ENCODE measurements at regions not wholly inside any gene's neighbourhood (a gene's known extent, or its start where the extent isn't known, plus 50 kb on each side); places are given as distances from the start of the nearest gene placed in this dataset.
"Not testable (repeated sequence)": the region's sequence is repeated elsewhere in the genome, so short reads cannot be mapped to it uniquely, and the experiment has no call there.

DNA sequence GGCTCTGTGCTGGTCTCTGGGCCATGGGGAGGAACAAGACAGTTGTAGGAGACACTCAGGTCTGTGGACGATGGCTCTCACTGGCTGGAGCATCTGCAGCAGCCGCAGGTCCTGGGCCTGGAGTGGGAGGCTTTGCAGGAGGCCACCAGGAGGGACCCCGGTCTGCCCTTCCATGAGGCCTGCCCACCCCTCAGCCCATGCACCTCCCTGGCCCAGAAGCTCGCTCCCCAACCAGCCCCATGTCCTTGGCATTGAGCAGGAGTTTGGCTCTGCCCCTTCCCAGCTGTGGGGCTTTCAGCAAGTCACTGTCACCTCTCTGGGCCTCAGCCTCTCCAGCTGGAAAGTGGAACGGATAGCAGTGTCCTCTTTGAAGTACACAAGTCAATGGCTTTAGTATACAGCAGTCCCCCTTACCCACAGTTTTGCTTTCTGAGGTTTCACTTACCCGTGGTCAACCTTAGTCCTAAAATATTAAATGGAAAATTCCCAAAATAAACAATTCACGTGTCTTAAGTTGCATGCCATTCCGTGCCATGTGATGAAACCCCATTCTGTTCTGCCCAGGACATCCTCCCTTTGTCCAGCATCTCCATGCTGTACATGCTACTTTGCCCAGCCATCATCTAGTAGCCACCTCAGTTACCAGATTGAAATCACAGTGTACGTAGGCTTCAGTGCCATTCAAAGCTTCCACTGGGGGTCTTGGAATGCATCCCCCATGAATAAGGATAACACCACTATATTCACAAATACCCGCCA lies 104.0 kb downstream of the CPZ start:
- DNase-seq = no peak

DNA sequence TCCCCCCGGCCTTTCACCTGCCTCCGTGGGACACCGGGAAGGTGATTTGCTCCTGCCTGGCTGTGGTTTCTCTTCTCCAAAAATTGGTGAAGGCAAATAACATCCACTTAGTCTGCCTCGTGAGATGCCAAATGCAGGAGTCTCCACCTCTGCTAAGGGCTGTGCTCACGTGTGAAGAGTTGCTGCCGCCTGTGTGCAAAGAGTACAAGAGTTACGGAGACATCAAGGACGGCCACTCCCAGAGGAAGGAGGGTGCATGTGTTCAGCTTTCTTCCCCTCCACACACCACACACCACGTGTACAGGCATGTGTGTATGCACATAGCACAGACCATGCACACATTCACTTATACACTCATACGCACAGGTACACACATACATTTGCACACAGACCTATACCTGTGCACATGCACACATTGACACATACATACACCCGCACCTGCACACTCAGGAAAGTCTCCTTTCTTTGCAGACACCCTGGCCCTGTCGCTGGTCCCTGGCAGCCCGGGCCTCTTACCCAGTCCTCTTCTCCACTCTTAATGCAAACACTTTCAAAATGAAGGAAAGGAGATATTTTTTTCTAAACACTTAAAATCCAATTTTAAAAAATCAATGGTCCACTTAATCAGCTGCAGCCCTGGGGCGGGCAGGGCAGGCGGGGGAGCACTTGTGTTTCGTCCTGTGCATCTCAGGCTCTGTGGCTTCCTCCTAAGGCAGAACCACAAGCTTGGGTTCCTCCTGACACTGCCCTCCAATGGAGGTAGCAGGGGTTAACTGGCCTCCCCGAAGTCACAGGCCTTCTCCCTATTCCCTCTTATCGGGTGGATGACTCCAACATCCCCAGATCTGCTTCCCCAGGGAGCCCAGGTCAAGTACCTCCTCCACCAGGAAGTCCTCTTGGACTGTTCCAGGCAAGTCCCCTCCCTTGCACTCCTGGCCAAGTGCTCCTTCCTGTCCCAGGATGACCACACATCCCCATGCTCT lies 103.0 kb downstream of the CPZ start:
- no peak for DNase-seq

DNA sequence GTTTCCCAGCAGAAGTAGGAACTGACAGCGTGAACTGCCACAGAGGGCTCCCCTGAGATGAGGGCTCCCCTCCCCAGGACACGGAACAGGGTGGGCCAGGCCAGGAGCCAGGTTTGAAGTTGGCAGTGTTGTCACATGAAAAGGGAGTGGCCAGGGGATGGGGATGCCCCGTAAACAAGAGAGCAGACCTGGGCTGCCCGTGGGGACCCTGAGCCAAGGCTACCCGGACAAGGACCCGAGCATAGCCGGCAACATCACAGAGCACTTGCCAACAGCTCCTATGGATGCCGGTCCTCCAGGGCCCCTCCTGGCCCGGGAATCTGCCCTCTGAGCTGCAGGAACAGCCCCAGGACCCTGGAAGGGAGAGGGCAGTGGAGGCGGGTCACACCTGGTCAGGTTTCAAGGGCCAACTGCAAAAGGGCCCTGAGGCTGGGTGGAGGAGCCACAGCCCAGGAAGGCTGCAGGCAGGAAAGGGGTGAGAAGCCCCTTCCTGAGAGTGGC lies 102.1 kb downstream of the CPZ start:
- no peak for DNase-seq

DNA sequence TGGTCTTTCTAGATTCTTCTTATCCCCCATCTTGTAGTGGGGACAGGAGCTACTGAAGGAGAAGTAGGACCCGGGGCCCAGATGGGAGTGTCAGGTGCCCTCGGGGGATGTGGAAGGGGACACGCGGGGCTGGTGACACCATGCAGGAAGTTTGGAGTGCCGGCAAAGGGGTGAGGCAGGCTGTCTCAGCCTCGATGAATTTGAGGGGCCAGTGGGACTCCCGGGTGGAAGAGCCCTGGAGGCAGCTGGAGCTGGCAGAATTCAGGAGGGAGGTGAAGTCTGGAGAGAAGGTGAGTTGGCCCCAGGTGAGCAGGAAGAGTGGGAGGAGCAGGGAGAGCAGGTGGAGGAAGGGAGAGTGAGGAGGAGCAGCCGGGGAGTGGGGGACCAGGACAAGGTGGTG lies 101.7 kb downstream of the CPZ start:
- no peak for DNase-seq

DNA sequence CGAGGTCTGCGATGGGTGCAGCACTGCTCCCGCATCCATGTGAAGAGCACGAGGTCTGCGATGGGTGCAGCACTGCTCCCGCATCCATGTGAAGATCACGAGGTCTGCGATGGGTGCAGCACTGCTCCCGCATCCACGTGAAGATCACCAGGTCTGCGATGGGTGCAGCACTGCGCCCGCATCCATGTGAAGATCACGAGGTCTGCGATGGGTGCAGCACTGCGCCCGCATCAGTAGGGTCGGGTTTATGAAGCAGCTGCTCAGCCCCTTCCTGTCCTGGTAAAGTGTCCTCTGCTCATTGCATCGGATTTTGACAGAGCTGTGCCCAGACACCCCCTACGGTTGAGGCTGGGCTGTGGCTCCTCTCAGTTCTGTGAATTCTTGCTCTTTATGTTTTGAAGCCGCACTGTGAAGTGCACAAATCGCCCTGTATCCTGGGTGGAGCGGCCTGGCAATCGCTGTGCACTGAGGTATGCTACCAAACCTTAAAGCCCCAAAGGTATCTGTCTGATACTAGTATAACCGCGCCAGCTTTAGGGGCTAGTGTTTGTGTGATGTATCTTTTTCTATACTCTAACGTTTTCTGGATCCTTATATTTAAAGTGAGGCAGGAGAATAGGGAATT lies 98.7 kb downstream of the CPZ start:
- no peak for DNase-seq

DNA sequence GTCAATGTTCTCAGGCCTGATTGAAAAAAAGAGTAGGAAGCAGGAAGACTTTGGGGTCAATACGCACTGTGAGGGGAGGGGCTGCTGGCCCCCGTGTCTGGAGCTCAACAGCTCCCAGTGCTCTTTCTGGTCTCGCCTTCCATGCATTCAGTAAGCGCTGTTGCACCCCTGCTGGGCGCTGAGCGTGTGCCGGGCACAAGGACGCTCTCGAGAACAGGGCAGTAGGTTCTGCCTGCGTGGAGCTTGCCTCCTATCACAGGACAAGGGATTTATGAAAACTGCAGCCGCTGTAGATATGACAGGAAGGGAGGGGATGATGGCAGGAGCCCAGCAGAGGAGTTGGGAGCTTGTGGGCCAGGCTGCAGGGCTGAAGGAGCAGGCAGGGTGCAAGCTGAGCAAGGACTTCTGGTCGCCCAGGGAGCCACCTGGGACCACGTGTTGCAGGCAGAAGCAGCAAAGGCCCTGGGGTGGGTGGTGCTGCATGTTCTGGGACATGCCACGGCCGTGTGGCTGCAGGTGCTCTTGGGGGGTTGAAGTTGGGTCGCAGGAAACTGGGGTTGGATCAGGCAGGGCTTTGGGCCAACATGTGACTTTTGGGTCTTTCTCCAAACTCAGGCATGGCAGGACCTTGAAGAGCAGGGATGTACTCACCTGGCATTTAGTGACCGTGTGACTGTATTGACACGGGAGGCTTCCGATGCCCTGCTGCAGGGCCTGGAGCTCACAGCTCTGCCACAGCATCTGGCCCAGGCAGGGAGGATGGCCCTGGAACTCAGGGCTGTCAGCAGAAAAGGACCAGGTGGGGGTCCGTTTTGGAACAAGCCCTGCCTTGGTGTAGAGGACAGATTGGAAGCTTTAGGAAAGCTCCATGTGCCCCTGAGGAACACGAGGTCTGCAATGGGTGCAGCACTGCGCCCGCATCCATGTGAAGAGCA lies 97.9 kb downstream of the CPZ start:
- DNase-seq = no peak

DNA sequence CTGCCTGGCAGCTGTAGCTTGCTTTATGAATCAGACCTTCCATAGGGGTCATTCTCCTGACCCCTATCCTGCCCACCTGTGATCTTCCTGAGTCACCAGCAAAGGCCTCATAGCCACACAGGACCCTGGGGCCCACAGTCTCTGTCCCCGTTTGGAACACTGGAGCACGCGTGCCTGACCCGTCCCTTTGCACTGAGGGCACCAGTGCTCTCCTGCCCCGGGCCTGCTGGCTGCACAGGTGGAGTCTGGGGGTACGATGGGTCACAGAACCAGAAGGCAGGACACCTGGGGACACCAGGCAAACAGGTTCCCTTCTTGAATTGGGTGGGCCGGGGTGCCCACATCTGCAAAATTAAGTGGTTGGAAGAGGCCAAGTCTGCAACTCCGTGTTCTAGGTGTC lies 97.2 kb downstream of the CPZ start:
- no peak for DNase-seq

DNA sequence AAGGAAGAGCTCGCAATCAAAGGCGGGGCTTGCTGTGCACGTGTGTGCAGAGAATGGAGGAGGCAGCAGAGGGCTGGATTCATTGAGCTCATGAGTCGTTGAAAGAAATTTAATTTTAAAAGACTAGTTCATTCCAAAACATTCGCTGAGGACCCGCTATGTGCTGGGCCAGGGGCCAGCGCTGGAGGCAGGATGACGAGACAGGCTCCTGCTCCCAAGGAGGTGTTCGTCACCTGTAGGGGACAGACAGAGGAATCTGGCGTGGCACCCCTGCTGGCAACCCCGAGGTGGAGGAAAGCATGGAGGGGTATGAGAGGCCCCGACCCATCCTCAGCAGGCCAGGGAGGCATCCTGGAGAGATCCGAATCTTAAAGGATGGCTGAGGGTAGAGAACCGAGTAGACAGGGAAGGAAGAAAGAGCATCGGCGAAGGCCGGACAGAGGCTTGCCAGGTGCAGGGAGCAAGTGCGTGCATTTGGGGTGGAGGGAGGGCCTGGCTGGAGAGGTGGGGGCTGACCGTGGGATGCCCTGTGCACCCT lies 96.4 kb downstream of the CPZ start:
- no peak for DNase-seq

DNA sequence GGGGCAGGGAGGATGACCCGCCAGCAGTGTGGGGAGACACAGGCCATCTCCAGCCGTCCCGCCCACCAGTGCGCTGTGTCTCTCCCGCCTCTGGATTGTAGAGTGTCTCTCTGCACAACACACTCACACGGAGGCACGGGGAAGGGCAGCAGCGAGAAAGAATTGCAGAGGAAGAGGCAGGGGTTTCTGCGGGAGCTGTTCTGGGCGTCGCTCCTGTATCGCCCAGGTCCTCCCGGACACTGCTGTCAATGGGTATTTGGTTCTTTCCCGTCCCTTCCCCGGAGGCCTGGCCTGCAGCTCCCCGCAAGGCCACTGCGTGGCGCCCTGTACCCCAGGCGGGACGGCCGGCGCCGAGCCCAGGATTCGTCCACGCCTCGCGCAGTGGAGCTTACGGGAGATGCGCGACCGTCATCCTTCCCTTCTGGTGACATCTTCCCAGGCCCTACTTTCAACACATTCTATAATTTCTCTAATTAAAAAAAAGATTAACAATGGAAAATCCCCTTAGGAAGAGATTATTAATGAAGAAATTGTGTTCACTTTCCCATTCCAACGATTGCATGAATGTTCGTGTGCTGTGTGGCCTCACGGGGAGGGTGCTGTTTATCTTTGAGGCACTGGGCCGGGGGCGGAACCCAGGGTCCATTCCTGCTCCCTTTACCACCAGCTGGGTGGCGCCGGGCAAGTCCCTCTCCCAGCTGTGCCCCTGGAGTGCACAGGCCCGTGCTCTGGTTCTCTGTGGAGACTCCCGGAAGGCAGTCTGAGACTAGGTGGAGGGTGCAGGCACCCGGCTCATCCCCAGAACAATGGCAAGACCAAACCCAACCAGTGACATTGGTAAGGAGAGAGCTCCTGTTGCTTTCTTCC lies 95.7 kb downstream of the CPZ start:
- peak; percentile 6 to 13 for DNase-seq

DNA sequence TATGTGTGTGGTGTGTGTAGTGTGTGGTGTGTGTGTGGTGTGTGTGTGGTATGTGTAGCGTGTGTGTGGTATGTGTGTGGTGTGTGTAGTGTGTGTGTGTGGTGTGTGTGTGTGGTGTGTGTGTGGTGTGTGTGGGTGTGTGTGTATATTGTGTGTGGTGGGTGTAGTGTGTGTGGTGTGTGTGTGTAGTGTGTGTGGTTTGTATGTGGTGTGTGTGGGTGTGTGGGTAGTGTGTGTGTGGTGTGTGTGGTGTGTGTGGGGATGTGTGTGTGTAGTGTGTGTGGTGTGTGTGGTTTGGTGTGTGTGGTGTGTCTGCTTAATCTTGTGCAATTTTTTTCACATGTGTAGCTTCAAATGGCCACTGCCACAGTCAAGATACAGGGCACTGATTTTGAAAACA lies 94.5 kb downstream of the CPZ start:
- no peak for DNase-seq

DNA sequence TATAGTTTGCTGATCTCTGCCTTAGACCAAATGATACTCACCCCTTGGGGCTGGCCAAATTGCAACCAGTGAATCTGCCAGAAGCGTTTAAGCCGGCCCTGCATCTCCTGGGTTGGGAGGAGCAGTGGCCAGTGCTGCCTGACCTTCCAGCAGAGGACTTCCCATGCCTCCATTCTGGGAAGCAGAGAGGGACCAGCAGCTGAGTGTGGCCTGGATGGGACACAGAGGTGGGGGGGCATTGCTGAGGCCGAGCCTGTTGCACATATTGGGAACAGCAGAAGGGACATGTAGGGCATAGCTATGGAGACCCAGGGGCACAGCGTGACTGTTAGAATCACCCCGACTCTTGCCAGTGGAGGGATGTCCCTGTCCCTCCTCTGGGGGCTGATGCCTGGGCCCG lies 93.3 kb downstream of the CPZ start:
- no peak for DNase-seq

DNA sequence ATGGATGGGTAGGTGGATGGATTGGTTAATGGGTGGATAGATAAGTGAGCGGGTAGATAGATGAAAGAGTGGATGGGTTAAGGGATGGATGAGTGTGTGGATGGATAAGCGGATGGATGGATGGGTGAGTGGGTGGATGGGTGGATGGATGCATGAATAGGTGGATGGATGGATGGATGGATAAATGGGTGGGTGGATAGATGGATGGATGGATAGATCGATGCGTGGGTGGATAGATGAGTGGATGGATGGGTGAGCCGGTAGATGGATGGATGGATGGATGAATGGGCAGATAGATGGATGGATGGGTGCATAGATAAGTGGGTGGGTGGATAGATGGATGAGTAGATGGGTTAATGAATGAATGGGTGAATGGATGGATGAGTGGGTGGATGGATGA lies 90.9 kb downstream of the CPZ start:
- DNase-seq = no peak

DNA sequence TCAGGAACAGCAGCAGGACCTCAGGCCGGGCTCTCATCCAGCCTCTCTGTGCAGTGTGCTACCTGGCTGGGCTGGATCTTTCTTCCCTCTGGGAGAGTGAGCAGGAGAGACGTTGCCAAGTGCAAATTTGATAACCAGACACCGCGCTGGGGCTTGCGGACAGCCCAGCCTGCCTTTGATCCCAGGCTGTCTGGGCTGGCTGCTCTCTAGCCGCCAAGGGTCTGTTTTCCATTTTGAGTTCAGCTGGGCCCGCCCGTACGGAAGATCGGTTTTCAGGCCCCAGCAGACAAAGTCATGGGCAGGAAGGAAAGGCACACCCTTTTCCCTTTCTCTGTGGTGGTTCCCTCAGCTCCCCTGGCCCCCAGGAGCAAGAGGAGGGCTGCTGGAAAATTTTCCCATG lies 90.2 kb downstream of the CPZ start:
- DNase-seq = no peak

DNA sequence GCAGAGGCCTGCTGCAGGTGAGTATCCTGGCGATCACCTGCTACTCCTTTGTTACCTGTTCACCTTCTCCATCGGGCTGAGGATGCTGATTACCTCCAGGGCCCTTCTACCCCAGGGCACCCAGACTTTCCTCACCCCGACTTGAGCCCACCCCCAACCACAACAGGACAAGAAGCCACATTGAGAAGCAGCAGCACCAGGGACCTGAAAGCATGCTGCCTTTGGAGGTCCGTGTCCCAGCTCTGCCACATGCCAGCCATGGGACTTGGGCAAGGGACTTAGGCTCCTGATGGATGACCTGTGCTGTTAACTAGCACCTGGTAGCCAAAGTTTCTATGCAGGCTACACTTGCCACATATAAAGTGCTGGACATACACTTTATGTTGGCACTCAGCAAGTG lies 89.7 kb downstream of the CPZ start:
- DNase-seq = no peak

DNA sequence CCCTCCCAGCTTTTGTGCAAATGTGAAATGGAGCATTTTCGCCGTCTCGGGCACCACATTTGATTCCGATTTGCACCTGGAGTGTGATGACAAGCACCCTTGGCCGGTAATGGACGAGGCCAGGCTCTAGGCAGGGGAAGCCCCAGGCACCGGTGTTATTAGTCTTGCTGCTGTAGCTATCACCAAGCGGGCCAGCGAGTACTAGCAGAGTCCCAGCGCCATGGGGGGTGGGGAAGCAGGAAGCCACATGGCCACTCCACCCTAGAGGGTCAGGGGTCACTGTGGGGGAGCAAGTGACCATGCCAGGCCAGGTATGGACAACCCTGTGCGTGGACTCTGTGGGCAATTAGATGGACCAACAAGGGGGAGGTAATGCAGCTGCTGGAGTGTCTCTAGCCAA lies 88.8 kb downstream of the CPZ start:
- DNase-seq = no peak

DNA sequence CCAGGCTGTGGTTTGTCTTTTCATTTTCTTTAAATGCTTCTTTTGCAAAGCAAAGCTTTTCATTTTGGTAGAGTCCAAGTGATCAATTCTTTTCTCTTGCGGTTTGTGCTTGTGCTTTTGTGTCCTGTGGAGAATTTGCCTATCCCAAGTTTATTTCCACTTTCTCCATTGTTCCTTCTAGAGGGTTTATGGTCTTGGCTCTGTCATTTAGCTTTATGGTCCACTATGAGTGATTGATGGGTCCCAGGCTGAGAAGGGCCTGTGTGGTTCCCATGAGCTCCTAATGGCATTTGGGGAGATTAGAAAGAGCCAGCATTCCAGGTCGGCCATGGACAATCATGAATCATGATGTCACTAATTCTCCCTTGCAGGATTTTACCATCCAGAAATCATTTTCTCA lies 86.5 kb downstream of the CPZ start:
- no peak for DNase-seq

DNA sequence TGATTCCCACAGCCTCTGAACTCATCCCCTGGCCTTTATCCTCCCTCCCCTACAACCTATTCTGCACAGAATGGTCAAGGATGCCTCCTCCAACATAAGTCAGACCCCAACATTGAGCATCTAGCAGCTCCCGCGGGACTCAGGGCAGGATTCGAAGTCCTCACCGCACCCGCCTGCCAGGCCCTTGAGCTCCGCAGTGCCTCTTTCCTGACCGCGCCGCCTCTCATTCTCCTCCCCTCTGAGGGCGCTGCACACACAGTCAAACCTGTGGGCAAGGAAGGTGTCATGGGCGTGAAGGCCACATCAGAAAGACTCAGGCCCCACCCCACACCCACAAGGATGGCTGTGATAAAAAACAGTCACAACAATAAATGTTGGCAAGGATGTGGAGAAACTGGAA lies 84.1 kb downstream of the CPZ start:
- no peak for DNase-seq

DNA sequence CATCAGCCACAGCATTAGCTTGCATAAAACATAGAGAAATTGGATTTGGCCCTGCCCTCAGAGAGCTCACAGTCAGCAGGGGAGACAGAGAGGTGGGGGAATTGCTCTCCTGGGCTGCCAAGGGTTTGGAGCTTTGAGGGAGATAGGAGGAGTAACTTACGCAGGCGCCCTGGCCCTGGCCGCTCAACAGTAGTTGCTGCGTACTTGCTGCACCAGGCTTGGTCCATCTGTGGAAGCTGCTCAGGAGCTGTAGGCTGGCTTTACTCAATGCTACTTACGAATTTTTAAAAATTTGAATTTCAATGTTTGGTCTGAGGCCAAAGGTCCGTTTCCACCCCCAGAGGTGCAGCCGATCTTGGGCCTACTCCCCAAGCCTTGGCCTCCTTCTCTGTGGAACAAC lies 83.3 kb downstream of the CPZ start:
- no peak for DNase-seq

DNA sequence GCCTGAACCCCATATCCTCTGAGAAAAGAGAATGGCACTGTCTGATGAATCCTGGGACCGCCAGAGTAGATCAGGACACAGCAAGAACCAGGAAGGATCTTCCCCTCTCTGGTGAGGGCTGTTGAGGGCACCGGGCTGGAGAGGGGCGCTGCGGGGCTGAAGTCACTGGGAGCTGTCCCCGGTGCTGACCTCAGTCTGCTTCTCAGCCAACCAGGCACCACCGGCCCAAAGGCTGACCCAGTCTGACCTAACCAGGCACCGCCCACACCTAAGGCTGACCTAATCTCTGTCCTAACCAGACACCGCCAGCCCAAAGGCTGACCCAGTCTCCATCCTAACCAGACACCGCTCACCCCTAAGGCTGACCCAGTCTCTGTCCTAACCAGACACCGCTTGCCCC lies 82.8 kb downstream of the CPZ start:
- DNase-seq = no peak

DNA sequence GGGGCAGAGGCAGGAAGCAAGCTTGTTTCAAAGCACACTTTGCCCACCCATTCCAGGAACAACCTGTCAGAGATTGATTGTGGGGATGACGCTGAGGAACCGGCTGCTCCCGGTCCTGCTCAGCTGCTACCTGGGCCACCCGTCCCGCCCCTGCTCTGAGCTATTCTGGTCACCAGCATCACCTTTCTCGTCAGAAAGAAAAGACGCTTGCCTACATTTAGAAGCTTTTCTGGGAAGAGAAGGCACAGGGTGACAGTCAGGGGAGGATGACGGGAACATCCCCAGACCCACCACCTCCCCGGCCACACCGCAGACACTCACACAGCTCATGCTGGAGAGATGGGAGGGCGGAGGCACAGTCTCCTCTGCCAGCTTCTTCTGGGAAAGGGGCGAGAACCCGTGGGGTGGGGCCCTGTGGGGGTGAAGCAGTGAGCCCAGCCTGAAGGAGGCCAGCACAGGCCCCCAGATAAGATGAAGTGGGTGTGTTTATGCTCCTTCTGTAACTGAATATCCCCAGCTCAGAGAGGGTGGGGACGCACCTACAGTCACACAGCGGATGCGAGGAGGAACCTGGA lies 81.8 kb downstream of the CPZ start:
- DNase-seq = no peak

DNA sequence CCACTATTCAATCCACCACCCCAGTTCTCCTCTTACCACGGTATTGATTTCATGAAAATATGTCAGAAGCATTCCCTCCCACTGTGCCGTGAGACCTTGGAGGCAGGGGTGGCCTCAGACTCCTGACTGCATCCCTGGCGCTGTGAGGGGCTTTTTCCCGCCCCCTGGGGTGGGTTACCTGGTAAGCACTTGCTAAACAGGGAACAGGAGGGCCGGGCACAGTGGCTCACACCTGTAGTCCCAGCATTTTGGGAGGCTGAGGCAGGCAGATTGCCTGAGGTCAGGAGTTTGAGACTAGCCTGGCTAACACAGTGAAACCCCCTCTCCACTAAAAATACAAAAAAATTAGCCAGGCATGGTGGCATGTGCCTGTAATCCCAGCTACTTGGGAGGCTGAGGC lies 80.5 kb downstream of the CPZ start:
- DNase-seq = not testable (repeated sequence)
